Islet precursor cell (in vitro differentiated cells): ENCODE measurements at regions not wholly inside any gene's neighbourhood (a gene's known extent, or its start where the extent isn't known, plus 50 kb on each side); places are given as distances from the start of the nearest gene placed in this dataset.

Source experiments
- DNase-seq: peaks from one replicate; pipeline ENCODE4 v3.0.0-alpha.2; 2018

GRCh38 chr18:68316636-68317035, 398.3 kb downstream of the TMX3 start:
- DNase-seq = no peak

GRCh38 chr18:68314403-68314802, 400.5 kb downstream of the TMX3 start:
- DNase-seq = no peak

- no peak for DNase-seq
Observed at GRCh38 chr18:68301441-68301840, 413.5 kb downstream of the TMX3 start.

GRCh38 chr18:68299906-68300305, 415.0 kb downstream of the TMX3 start:
- no peak for DNase-seq

- no peak for DNase-seq
Observed at GRCh38 chr18:68298330-68298729, 416.6 kb downstream of the TMX3 start.

GRCh38 chr18:68288408-68288807, 426.5 kb downstream of the TMX3 start:
- no peak for DNase-seq

GRCh38 chr18:68284236-68284780, 430.6 kb downstream of the TMX3 start:
- DNase-seq = no peak

GRCh38 chr18:68283834-68284233, 431.1 kb downstream of the TMX3 start:
- no peak for DNase-seq

- DNase-seq = no peak
Observed at GRCh38 chr18:68282232-68282631, 432.7 kb downstream of the TMX3 start.

GRCh38 chr18:68275616-68276015, 439.3 kb downstream of the TMX3 start:
- peak; percentile 59 for DNase-seq

GRCh38 chr18:68270017-68270416, 444.9 kb downstream of the TMX3 start:
- DNase-seq = no peak

GRCh38 chr18:68267583-68267982, 447.3 kb downstream of the TMX3 start:
- no peak for DNase-seq

GRCh38 chr18:68263481-68263880, 451.4 kb downstream of the TMX3 start:
- DNase-seq = no peak

- DNase-seq = no peak
Observed at GRCh38 chr18:68262690-68263294, 452.1 kb downstream of the TMX3 start.

GRCh38 chr18:68256418-68257067, 458.4 kb downstream of the TMX3 start:
- DNase-seq = no peak

GRCh38 chr18:68244786-68245185, 470.1 kb downstream of the TMX3 start:
- no peak for DNase-seq

GRCh38 chr18:68241881-68242280, 473.0 kb downstream of the TMX3 start:
- no peak for DNase-seq

GRCh38 chr18:68234676-68235075, 480.2 kb downstream of the TMX3 start:
- DNase-seq = no peak

- DNase-seq = no peak
Observed at GRCh38 chr18:68234131-68234530, 480.8 kb downstream of the TMX3 start.

GRCh38 chr18:68233018-68233417, 481.9 kb downstream of the TMX3 start:
- DNase-seq = no peak

GRCh38 chr18:68229351-68229750, 485.6 kb downstream of the TMX3 start:
- no peak for DNase-seq

GRCh38 chr18:68221111-68221724, 493.7 kb downstream of the TMX3 start:
- no peak for DNase-seq

- no peak for DNase-seq
Observed at GRCh38 chr18:68220458-68220857, 494.4 kb downstream of the TMX3 start.

- peak; percentile 54 for DNase-seq
Observed at GRCh38 chr18:68219872-68220271, 495.0 kb downstream of the TMX3 start.
